ENCODE measurements at regions not wholly inside any gene's neighbourhood (a gene's known extent, or its start where the extent isn't known, plus 50 kb on each side); places are given as distances from the start of the nearest gene placed in this dataset.

DNA sequence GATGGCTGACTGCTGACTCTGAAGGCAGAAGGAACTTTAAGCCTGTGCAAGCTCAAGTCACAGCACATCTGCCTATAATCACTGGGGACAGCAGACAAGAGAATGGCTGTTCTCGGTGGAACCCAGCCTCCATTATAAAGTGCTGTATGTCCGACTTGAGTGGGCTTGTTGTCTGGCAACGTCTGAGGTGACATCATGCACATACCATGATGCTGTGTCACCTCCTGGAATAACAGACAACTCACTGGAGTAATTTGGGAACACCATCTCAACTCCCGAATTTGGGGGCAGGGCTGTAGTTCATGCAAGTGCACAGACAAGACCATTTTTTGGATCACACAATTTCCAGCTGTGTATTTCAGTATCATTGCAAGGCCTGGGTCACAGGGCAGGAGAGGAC lies 59.8 kb upstream of the GPM6B start:
- Histone ChIP-seq H3K18ac (ENCODE audit: low read depth in 1 of 2, low read length in 2 of 2) (peak overlapping the region in 1 of 2 experiments; percentile 57), H3K9me3 (ENCODE audit: control insufficient read depth, low read length) (no peaks in the 10 kb centered on the region), H2BK5ac (ENCODE audit: low read depth, low read length, poor library complexity, severe bottlenecking) (no peak overlapping the region), H3K4me2 (ENCODE audit: low read length, poor library complexity, severe bottlenecking) (no peak overlapping the region), H3K27me3 (ENCODE audit: control insufficient read depth in 1 of 2, insufficient read depth in 1 of 2, low read length in 2 of 2) (peaks cover 0 to 34% of the 10 kb centered on the region in 2 experiments), H3K23ac (ENCODE audit: low read length in 2 of 2) (no peak overlapping the region), H4K8ac (ENCODE audit: low read length) (no peak overlapping the region), H3K4ac (ENCODE audit: low read depth in 1 of 2, low read length in 2 of 2) (no peak overlapping the region), H3K4me3 (ENCODE audit: insufficient read depth in 1 of 2, low read depth in 1 of 2, low read length in 2 of 2) (no peak overlapping the region), H2AFZ (ENCODE audit: low read depth, low read length) (no peak overlapping the region), H3K36me3 (ENCODE audit: control insufficient read depth in 1 of 2, insufficient read depth in 2 of 2, low read depth in 1 of 2, low read length in 2 of 2) (no peaks in the 10 kb centered on the region), H2BK15ac (ENCODE audit: low read depth, poor library complexity, severe bottlenecking) (no peak overlapping the region), H3K14ac (ENCODE audit: low read length in 2 of 2) (no peak overlapping the region), H2AK5ac (ENCODE audit: low read length, severe bottlenecking) (no peak overlapping the region), H4K91ac (ENCODE audit: low read length) (no peak overlapping the region), H3K79me1 (replicated peaks; ENCODE audit: low read length, poor library complexity, severe bottlenecking) (no peaks in the 10 kb centered on the region), H3K4me1 (ENCODE audit: control insufficient read depth, insufficient read depth, low read depth, low read length) (peaks cover 2% of the 10 kb centered on the region), H3K9ac (ENCODE audit: low read length) (no peak overlapping the region), H2BK12ac (ENCODE audit: low read length in 2 of 2) (no peak overlapping the region), H3K27ac (ENCODE audit: low read length, poor library complexity, severe bottlenecking) (no peak overlapping the region), H2BK120ac (ENCODE audit: low read depth, low read length) (no peak overlapping the region)
- DNase-seq, result peak; percentile 57
- WGBS, result 6% methylated on average over 4 of the region's 4 CpGs

- no peak overlapping the region for H3K18ac ChIP-seq (ENCODE audit: low read depth in 1 of 2, low read length in 2 of 2)
- no peak overlapping the region for H3K14ac ChIP-seq (ENCODE audit: low read length in 2 of 2)
- peaks cover 2% of the 10 kb centered on the region for H3K4me1 ChIP-seq (ENCODE audit: control insufficient read depth, insufficient read depth, low read depth, low read length)
- no peak for DNase-seq
- H3K36me3 ChIP-seq (ENCODE audit: control insufficient read depth in 1 of 2, insufficient read depth in 2 of 2, low read depth in 1 of 2, low read length in 2 of 2), result no peaks in the 10 kb centered on the region
- no peak overlapping the region for H2BK15ac ChIP-seq (ENCODE audit: low read depth, poor library complexity, severe bottlenecking)
- H3K4ac ChIP-seq (ENCODE audit: low read depth in 1 of 2, low read length in 2 of 2), result no peak overlapping the region
- no peak overlapping the region for H3K4me3 ChIP-seq (ENCODE audit: insufficient read depth in 1 of 2, low read depth in 1 of 2, low read length in 2 of 2)
- H2BK12ac ChIP-seq (ENCODE audit: low read length in 2 of 2), result no peak overlapping the region
- H3K23ac ChIP-seq (ENCODE audit: low read length in 2 of 2), result no peak overlapping the region
- H2BK5ac ChIP-seq (ENCODE audit: low read depth, low read length, poor library complexity, severe bottlenecking), result no peak overlapping the region
- no peak overlapping the region for H4K91ac ChIP-seq (ENCODE audit: low read length)
- H3K79me1 ChIP-seq (replicated peaks; ENCODE audit: low read length, poor library complexity, severe bottlenecking), result no peaks in the 10 kb centered on the region
- no peak overlapping the region for H2AK5ac ChIP-seq (ENCODE audit: low read length, severe bottlenecking)
- H3K27me3 ChIP-seq (ENCODE audit: control insufficient read depth in 1 of 2, insufficient read depth in 1 of 2, low read length in 2 of 2), result peaks cover 0 to 38% of the 10 kb centered on the region in 2 experiments
- H3K9ac ChIP-seq (ENCODE audit: low read length), result no peak overlapping the region
- H3K4me2 ChIP-seq (ENCODE audit: low read length, poor library complexity, severe bottlenecking), result no peak overlapping the region
- H2AFZ ChIP-seq (ENCODE audit: low read depth, low read length), result no peak overlapping the region
- H3K9me3 ChIP-seq (ENCODE audit: control insufficient read depth, low read length), result no peaks in the 10 kb centered on the region
- no peak overlapping the region for H3K27ac ChIP-seq (ENCODE audit: low read length, poor library complexity, severe bottlenecking)
- H4K8ac ChIP-seq (ENCODE audit: low read length), result no peak overlapping the region
- no peak overlapping the region for H2BK120ac ChIP-seq (ENCODE audit: low read depth, low read length)
- 77% methylated on average over 3 of the region's 3 CpGs for WGBS
Observed at GRCh38 chrX:13875572-13875971, 58.7 kb upstream of the GPM6B start.

DNA sequence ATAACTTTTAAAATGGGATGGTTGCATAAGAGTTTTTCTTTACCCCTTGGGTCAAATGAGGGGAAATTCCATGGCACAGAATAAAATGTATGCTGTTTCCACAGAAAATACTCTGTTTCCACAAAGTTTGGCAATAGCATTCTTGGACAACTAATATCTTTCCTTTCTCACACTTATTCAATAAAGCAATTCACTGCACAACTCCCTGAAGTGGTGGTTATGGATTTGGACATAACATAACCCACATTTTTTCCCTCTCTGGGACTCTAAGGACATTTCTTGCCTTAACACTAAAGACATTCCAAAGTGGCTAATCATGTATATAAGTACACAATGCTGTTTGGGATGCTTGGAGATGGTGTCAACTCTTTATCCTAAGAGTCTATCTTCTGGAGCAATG lies 51.7 kb upstream of the GPM6B start:
- H2BK5ac ChIP-seq (ENCODE audit: low read depth, low read length, poor library complexity, severe bottlenecking), result no peak overlapping the region
- no peak overlapping the region for H2BK15ac ChIP-seq (ENCODE audit: low read depth, poor library complexity, severe bottlenecking)
- H3K4ac ChIP-seq (ENCODE audit: low read depth in 1 of 2, low read length in 2 of 2), result no peak overlapping the region
- no peak overlapping the region for H3K14ac ChIP-seq (ENCODE audit: low read length in 2 of 2)
- no peak overlapping the region for H2BK12ac ChIP-seq (ENCODE audit: low read length in 2 of 2)
- H2BK120ac ChIP-seq (ENCODE audit: low read depth, low read length), result no peak overlapping the region
- H3K23ac ChIP-seq (ENCODE audit: low read length in 2 of 2), result no peak overlapping the region
- H3K27me3 ChIP-seq (ENCODE audit: control insufficient read depth in 1 of 2, insufficient read depth in 1 of 2, low read length in 2 of 2), result peaks cover 0 to 26% of the 10 kb centered on the region in 2 experiments
- no peak overlapping the region for H3K4me3 ChIP-seq (ENCODE audit: insufficient read depth in 1 of 2, low read depth in 1 of 2, low read length in 2 of 2)
- no peaks in the 10 kb centered on the region for H3K4me1 ChIP-seq (ENCODE audit: control insufficient read depth, insufficient read depth, low read depth, low read length)
- DNase-seq, result peak; percentile 70
- no peaks in the 10 kb centered on the region for H3K9me3 ChIP-seq (ENCODE audit: control insufficient read depth, low read length)
- no peaks in the 10 kb centered on the region for H3K79me1 ChIP-seq (replicated peaks; ENCODE audit: low read length, poor library complexity, severe bottlenecking)
- H2AFZ ChIP-seq (ENCODE audit: low read depth, low read length), result no peak overlapping the region
- H4K8ac ChIP-seq (ENCODE audit: low read length), result no peak overlapping the region
- H3K36me3 ChIP-seq (ENCODE audit: control insufficient read depth in 1 of 2, insufficient read depth in 2 of 2, low read depth in 1 of 2, low read length in 2 of 2), result no peaks in the 10 kb centered on the region
- H2AK5ac ChIP-seq (ENCODE audit: low read length, severe bottlenecking), result no peak overlapping the region
- no peak overlapping the region for H3K18ac ChIP-seq (ENCODE audit: low read depth in 1 of 2, low read length in 2 of 2)
- H3K27ac ChIP-seq (ENCODE audit: low read length, poor library complexity, severe bottlenecking), result no peak overlapping the region
- no peak overlapping the region for H3K9ac ChIP-seq (ENCODE audit: low read length)
- H4K91ac ChIP-seq (ENCODE audit: low read length), result no peak overlapping the region
- H3K4me2 ChIP-seq (ENCODE audit: low read length, poor library complexity, severe bottlenecking), result no peak overlapping the region

All from mesenchymal stem cell (in vitro differentiated cells and primary cell).